ENCODE measurements at regions not wholly inside any gene's neighbourhood (a gene's known extent, or its start where the extent isn't known, plus 50 kb on each side); places are given as distances from the start of the nearest gene placed in this dataset.

GRCh38 chr20:50379991-50380696 is 130.0 kb upstream of the PTPN1 start:
- DNase-seq: no peak

DNA sequence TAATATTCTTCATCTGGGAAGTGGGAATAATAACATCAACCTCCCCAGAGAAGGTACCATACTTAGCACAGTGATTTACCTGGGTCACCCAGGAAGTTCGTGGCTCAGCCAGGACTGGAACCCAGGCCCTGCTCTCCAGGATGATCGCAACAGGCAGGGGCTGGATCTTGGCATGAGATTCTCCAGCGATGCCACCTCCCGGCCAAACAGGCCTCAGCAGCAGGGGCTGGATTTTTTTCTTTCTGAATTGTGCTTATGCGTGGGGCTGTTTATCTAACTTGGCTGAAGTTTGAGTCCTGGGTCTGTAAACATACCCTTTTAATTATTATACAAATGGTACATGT is 129.5 kb upstream of the PTPN1 start:
- peak; percentile 5 for DNase-seq

DNA sequence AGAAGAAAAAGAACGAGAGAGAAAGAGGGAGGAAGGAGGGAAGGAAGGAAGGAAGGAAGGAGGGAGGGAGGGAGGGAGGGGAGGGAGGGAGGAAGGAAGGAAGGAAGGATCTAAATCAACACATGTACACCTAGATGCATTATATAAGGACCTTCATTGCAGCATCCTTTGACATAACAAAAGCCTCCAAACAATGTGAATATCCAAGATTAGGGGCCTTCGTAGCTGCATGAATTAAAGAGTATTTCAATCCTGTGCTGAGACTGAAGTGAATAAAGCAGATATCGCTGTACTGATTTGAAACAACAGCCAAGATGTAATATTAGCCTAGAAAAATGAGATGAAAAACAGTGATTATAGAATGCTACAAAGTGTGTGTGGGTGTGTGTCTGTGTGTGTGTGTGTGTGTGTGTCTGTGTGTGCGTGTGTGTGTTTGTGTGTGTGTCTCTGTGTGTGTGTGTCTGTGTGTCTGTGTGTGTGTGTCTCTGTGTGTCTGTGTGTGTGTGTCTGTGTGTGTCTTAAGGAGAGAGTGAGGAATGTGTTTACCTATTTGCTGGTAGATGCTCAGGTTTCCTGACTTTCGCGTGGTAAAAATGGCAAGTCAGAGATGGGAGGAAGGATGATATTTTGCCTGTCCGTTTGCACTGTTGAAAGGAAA is 129.0 kb upstream of the PTPN1 start:
- DNase-seq: no peak

DNA sequence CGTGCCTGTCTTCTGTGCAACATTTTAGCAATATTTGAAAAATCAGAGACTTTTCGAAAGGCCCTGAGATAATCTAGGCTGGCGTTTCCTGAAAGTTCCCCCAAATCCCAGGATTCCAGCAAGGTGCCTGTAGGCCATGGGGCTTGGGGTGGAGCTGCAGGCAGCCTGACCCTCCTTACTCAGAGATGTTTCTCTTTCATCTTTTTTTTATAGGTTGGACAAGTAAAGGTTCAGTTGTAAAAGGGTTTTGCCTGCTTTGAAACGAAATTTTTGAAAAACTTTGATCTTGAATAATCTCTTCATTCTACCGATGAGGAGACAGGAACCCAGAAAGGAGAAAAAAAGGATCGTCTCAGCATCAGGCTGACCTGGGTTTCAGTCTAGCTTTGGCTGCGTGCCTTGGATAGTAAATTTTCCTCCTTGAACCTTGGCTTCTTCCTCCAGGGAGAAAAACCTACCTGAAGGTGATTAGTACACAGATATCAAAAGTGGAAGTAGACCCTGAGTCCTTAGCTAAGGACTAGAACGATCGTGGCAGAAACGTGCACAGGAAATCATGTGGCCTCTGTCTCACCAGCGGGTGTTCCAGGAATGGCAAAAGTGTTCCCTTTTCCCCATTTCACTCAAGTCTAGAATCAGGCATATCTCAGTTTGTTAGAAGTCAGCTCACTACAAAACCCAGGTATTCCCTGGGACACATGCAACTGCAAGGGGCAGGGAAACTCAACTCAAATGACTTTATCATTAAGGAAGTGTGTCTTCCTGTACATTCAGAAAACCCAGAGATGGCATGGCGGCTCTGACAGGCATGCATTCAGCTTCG is 128.2 kb upstream of the PTPN1 start:
- DNase-seq: no peak

- no peak for DNase-seq
Measured at GRCh38 chr20:50385733-50386640, 124.2 kb upstream of the PTPN1 start.

GRCh38 chr20:50386641-50386960 is 123.6 kb upstream of the PTPN1 start:
- no peak for DNase-seq

DNA sequence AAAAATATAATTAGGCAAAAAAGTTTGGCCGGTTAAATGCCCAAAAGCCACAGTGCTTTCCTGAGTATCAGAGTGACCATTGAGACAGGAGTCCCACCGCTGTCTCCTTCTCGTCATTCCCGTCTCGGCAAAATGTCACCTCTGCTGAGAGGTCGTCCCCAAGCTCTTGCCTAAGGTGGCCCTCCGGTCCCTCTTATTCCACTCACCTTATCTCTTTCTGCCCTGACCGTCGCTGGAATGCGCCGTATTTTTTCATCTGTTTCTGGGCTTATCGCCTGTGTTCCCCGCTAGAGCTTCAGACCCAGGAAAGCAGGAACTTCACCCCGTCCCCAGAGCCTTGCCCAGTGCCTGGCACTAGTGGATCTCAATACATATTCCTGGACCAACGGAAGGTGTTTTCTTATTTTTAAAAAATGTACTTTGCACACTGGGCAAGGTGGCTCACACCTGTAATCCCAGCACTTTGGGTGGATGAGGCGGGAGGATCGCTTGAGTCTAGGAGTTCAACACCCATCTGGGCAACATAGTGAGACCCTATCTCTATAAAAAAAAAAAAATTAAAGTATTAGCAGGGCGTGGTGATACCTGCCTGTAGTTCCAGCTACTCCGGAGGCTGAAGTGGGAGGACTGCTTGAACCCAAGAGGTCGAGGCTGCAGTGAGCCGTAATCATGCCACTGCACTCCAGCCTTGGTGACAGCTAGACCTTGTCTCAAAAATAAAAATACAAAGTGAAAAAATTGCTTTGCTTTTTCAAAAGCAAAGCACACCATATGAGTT is 122.8 kb upstream of the PTPN1 start:
- DNase-seq: no peak

- no peak for DNase-seq
Measured at GRCh38 chr20:50387996-50388332, 122.2 kb upstream of the PTPN1 start.

GRCh38 chr20:50388733-50389437 is 121.3 kb upstream of the PTPN1 start:
- DNase-seq: no peak

GRCh38 chr20:50389438-50389807 is 120.8 kb upstream of the PTPN1 start:
- no peak for DNase-seq

GRCh38 chr20:50389808-50390684 is 120.1 kb upstream of the PTPN1 start:
- DNase-seq: no peak

GRCh38 chr20:50390685-50391443 is 119.3 kb upstream of the PTPN1 start:
- no peak for DNase-seq

DNA sequence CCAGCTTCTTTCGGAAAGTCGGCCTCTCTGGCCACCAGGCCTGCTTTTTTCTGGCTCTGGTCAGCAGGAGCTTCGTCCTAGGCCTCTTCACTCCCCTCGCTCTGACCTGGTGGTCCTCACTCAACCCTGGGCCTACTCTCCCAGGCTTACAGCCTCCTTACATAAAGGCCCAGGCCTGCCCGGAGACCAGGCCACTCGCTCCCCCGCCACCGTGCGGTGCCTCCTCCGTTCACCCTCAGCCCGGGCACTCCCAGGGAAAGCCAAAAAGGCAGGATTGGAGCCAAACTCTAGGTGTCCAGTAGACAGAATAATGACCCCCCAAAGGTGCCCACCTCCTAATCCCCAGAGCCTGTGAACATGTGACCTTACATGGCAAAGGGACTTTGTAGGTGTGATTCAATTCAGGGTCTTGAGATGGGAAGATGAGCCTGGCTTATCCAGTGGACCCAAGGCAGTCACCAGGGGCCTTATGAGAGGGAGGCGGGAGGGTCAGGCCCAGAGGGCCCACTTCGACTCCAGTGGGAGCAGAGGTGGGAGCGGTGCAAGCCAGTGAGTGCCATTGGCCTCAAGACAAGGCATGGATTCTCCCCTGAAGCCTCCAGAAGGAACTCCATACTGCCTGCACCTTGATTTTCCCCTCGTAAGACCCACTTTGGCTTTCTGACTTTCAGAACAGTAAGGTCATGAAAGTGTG is 118.6 kb upstream of the PTPN1 start:
- DNase-seq: no peak

DNA sequence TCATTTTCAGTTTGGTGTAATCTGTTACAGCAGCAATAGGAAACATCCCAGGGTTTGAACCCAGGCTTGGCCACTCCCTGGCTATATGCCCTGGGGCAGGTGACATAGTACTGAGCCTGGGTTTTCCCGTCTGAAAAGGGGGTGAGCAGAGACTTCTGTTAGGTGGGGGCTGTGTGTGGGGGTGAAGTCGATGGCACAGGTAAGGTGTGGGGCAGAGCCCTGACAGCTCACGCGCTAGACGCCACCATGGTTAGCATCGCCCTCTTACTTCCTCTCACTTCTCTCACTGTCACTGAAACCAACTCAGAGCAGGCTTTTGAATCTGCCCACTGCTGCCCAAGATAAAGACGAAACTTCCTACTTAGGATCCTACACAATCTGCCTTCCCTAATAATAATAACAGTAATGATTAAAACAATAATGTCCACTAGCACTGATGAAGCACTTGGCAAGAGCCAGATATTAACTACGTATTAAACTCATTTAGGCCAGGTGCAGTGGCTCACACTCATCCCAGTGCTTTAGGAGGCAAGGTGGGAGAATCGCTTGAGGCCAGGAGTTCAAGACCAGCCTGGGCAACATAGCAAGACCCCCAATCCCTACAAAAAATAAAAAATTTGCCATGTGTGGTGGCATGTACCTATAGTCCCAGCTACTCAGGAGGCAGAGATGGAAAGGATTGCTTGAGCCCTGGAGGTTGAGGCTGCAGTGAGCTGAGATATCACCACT is 117.9 kb upstream of the PTPN1 start:
- DNase-seq: no peak

DNA sequence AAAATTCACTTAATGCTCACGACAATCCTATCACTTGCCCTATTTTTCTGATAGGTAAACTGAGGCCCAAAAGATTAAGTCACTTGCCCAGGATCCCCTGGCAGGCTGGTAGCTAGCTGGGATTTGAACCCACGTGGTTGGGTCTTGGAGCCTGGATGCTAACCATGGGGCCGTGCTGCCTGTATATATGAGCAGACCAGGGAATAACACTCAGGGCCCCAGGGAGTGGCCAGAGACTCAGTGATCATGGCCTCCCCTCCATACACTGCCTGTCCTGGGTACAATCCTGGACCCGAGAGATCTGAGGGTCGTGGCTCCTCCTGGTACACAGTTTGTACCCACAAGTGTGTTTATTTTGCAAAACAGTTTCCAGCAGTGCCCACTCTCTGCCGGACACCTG is 116.9 kb upstream of the PTPN1 start:
- no peak for DNase-seq

DNA sequence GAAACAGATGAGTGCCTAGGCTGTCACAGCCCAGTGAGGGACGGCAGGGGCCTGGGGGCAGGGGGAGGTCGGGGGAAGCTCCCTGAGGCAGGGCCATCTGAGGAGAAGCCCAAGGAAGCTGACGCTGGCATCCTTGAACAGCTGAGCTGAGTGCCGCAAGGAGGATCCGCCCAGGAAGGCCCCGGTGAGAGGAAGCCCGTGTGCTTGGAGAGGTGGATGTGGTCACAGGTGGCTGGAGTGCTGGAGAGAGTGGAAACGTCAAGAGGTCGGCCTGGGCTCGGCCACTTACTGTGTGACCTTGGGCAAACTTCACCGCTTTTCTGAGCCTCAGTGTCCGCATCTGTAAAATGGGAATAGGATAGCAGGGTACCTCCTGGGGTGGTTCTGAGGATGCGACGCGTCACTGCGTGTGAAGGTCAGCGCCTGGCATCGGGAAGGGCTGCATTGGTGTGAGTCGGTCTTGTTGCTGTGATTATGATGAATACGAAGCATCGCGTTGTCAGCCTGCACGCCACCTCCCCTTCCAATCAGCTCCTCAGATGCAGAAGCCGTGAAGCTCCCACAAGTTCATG is 116.1 kb upstream of the PTPN1 start:
- DNase-seq: no peak

DNA sequence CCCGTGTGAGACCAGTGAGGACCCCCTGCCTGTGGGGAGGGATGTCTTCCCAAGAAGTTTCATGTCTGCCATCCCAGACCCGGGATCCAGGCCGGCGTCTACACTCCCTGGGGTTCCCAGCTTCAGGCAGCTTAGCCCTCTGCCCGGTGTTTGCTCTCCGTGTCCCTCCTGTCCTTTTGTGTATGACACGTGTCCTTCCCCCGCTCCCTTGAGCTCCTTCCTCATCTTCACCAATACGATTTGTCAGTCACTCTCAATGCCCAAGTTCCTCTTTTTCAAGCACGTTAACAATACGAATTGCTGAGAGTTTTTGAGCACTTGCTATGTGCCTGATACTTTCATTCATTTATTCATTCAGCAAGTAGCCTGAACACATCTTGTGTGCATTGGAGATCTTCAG is 115.6 kb upstream of the PTPN1 start:
- DNase-seq: no peak

DNA sequence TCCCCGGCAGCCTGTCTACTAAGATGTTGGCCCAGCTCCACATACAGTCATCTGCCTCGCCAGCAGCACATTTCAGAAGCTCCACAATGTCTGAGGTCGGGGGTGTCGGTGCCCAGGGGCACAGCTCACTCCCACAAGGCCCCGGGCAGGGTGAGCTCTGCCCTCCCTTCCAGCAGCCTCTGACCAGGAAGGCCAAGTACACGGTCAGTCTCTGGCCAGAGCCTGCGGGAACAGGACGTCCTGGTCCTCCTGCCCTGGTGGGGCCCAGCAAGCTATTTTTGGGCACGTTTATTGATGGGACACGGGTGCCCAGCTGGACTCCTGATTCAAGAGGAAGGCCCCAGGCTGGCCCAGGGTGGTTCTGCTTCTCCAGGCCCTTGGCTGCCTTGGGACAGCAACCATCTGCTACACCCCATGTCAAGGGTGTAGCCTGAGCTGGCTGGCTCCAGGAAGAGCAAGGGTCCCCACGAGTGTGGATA is 114.9 kb upstream of the PTPN1 start:
- DNase-seq: no peak

Measured in NCI-H1092 (cell line).